ENCODE measurements at regions not wholly inside any gene's neighbourhood (a gene's known extent, or its start where the extent isn't known, plus 50 kb on each side); places are given as distances from the start of the nearest gene placed in this dataset.

DNA sequence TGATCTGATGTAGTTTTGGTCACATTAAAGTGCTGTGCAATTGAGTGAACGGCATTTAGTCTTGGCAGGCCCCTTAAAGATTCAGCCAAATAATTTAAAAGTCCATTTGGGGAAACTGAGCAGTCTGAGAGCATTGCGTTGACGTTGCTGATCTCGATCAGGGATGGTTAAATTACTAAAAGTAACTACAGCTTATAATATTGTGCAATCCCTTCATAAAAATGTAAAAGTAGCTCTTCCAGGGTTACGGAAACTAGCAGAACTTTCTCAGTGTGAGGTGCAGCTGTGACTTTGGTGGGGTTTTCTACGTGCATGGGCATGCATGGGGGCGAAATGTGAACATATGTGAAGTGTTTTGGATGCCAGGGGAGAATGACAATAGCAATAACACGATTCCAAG, 184.5 kb upstream of the RNF32 start:
- CTCF ChIA-PET: no interaction called here
- TF ChIP-seq POLR2AphosphoS5 (IDR thresholded peaks at IDR 0.05; ENCODE audit: low read depth, low read length): no peak
- no peak for TF ChIP-seq CTCF (IDR thresholded peaks at IDR 0.05)
- TF ChIP-seq SIN3A (IDR thresholded peaks at IDR 0.05; ENCODE audit: borderline replicate concordance, insufficient read depth, low read depth, low read length): no peak
- no peak for TF ChIP-seq TCF7L2 (IDR thresholded peaks at IDR 0.05; ENCODE audit: low read depth, low read length)

GRCh38 chr7:156450473-156450872, 190.1 kb upstream of the RNF32 start:
- Histone ChIP-seq H3K4me1 (ENCODE audit: control insufficient read depth, insufficient read depth, low read length) (no peaks in the 10 kb centered on the region), H3K27ac (ENCODE audit: low read length) (no peak overlapping the region), H3K9me3 (ENCODE audit: control insufficient read depth, insufficient read depth, low read depth, low read length) (no peaks in the 10 kb centered on the region), H3K27me3 (ENCODE audit: control insufficient read depth, insufficient read depth, low read length) (peaks cover 36% of the 10 kb centered on the region), H3K4me3 (ENCODE audit: low read depth in 2 of 2, low read length in 2 of 2) (no peak overlapping the region), H3K36me3 (ENCODE audit: control insufficient read depth, insufficient read depth, low read length) (no peaks in the 10 kb centered on the region)
- ChIA-PET CTCF (no interaction called here), POLR2A (no interaction called here)
- intact Hi-C loops (cut with micrococcal nuclease; ENCODE audit: unreplicated experiment) (no loop called here), in situ Hi-C loops (cut with HindIII; ENCODE audit: low pct_unique_long_range_greater_than_20kb, low sequenced_read_pairs) (no loop called here)
- TF ChIP-seq, protein P1, sequence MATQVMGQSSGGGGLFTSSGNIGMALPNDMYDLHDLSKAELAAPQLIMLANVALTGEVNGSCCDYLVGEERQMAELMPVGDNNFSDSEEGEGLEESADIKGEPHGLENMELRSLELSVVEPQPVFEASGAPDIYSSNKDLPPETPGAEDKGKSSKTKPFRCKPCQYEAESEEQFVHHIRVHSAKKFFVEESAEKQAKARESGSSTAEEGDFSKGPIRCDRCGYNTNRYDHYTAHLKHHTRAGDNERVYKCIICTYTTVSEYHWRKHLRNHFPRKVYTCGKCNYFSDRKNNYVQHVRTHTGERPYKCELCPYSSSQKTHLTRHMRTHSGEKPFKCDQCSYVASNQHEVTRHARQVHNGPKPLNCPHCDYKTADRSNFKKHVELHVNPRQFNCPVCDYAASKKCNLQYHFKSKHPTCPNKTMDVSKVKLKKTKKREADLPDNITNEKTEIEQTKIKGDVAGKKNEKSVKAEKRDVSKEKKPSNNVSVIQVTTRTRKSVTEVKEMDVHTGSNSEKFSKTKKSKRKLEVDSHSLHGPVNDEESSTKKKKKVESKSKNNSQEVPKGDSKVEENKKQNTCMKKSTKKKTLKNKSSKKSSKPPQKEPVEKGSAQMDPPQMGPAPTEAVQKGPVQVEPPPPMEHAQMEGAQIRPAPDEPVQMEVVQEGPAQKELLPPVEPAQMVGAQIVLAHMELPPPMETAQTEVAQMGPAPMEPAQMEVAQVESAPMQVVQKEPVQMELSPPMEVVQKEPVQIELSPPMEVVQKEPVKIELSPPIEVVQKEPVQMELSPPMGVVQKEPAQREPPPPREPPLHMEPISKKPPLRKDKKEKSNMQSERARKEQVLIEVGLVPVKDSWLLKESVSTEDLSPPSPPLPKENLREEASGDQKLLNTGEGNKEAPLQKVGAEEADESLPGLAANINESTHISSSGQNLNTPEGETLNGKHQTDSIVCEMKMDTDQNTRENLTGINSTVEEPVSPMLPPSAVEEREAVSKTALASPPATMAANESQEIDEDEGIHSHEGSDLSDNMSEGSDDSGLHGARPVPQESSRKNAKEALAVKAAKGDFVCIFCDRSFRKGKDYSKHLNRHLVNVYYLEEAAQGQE (IDR thresholded peaks at IDR 0.05; ENCODE audit: insufficient read depth in 1 of 2, low read depth in 2 of 2, low read length in 1 of 2): no peak
- no TSS peak for BruUV-seq (replicated peaks)
- ATAC-seq: no peak
- no peak for DNase-seq (ENCODE audit: low read depth, low spot score)

More for the DNA sequence above, 184.5 kb upstream of the RNF32 start:
- no peaks in the 10 kb centered on the region for H3K4me1 ChIP-seq (ENCODE audit: control insufficient read depth, insufficient read depth, low read length)
- intact Hi-C loops (cut with micrococcal nuclease; ENCODE audit: unreplicated experiment) (no loop called here), in situ Hi-C loops (cut with HindIII; ENCODE audit: low pct_unique_long_range_greater_than_20kb, low sequenced_read_pairs) (no loop called here)
- no peaks in the 10 kb centered on the region for H3K9me3 ChIP-seq (ENCODE audit: control insufficient read depth, insufficient read depth, low read depth, low read length)
- no peak overlapping the region for H3K4me3 ChIP-seq (ENCODE audit: low read depth in 2 of 2, low read length in 2 of 2)
- no peak for DNase-seq (ENCODE audit: low read depth, low spot score)
- POLR2A ChIA-PET: no interaction called here
- H3K36me3 ChIP-seq (ENCODE audit: control insufficient read depth, insufficient read depth, low read length): no peaks in the 10 kb centered on the region
- H3K27ac ChIP-seq (ENCODE audit: low read length): no peak overlapping the region
- H3K27me3 ChIP-seq (ENCODE audit: control insufficient read depth, insufficient read depth, low read length): peaks cover 32% of the 10 kb centered on the region
- ATAC-seq: no peak
- BruUV-seq (replicated peaks): no TSS peak

GRCh38 chr7:156448918-156449317, 191.7 kb upstream of the RNF32 start:
- TF ChIP-seq, protein P1 (IDR thresholded peaks at IDR 0.05; ENCODE audit: insufficient read depth in 1 of 2, low read depth in 2 of 2, low read length in 1 of 2): no peak
- TF ChIP-seq CTCF (IDR thresholded peaks at IDR 0.05) (no peak), POLR2AphosphoS5 (IDR thresholded peaks at IDR 0.05; ENCODE audit: low read depth, low read length) (no peak), SIN3A (IDR thresholded peaks at IDR 0.05; ENCODE audit: borderline replicate concordance, insufficient read depth, low read depth, low read length) (no peak), TCF7L2 (IDR thresholded peaks at IDR 0.05; ENCODE audit: low read depth, low read length) (no peak)
- Histone ChIP-seq H3K9me3 (ENCODE audit: control insufficient read depth, insufficient read depth, low read depth, low read length) (no peaks in the 10 kb centered on the region), H3K4me3 (ENCODE audit: low read depth in 2 of 2, low read length in 2 of 2) (no peak overlapping the region), H3K36me3 (ENCODE audit: control insufficient read depth, insufficient read depth, low read length) (no peaks in the 10 kb centered on the region), H3K4me1 (ENCODE audit: control insufficient read depth, insufficient read depth, low read length) (no peaks in the 10 kb centered on the region), H3K27ac (ENCODE audit: low read length) (no peak overlapping the region), H3K27me3 (ENCODE audit: control insufficient read depth, insufficient read depth, low read length) (peaks cover 31% of the 10 kb centered on the region)
- in situ Hi-C loops (cut with HindIII; ENCODE audit: low pct_unique_long_range_greater_than_20kb, low sequenced_read_pairs) (no loop called here), intact Hi-C loops (cut with micrococcal nuclease; ENCODE audit: unreplicated experiment) (no loop called here)
- no TSS peak for BruUV-seq (replicated peaks)
- ChIA-PET CTCF (no interaction called here), POLR2A (no interaction called here)
- ATAC-seq: no peak
- DNase-seq (ENCODE audit: low read depth, low spot score): no peak

Data from Panc1 (cell line).